ENCODE measurements at regions not wholly inside any gene's neighbourhood (a gene's known extent, or its start where the extent isn't known, plus 50 kb on each side); places are given as distances from the start of the nearest gene placed in this dataset.

GRCh38 chr5:17430241-17430640, 67.8 kb upstream of the TAF11L2 start:
- no peak for TF ChIP-seq POLR2AphosphoS5 (IDR thresholded peaks at IDR 0.05)
- no peak for TF ChIP-seq POLR2A (IDR thresholded peaks at IDR 0.05)
- TF ChIP-seq CTCF (IDR thresholded peaks at IDR 0.05), result no peak
- Histone ChIP-seq H3K27me3 (replicated peaks; ENCODE audit: insufficient read depth) (no peaks in the 10 kb centered on the region), H3K9me3 (no peaks in the 10 kb centered on the region), H3K4me1 (replicated peaks) (no peaks in the 10 kb centered on the region), H3K36me3 (no peaks in the 10 kb centered on the region), H3K4me3 (no peak overlapping the region), H3K27ac (no peak overlapping the region)
- 91% methylated on average over 5 of the region's 5 CpGs for WGBS
- DNase-seq (ENCODE audit: low spot score), result no peak
- intact Hi-C loops (cut with DNase I), result no loop called here

GRCh38 chr5:17431272-17432050, 66.6 kb upstream of the TAF11L2 start:
- H3K27me3 ChIP-seq (replicated peaks; ENCODE audit: insufficient read depth), result no peaks in the 10 kb centered on the region
- TF ChIP-seq POLR2AphosphoS5 (IDR thresholded peaks at IDR 0.05), result no peak
- no peak for TF ChIP-seq CTCF (IDR thresholded peaks at IDR 0.05)
- no peak for TF ChIP-seq POLR2A (IDR thresholded peaks at IDR 0.05)
- H3K36me3 ChIP-seq, result no peaks in the 10 kb centered on the region
- H3K4me3 ChIP-seq, result no peak overlapping the region
- H3K27ac ChIP-seq, result no peak overlapping the region
- intact Hi-C loops (cut with DNase I), result no loop called here
- H3K9me3 ChIP-seq, result no peaks in the 10 kb centered on the region
- DNase-seq (ENCODE audit: low spot score), result no peak
- 97% methylated on average over 8 of the region's 8 CpGs for WGBS
- no peaks in the 10 kb centered on the region for H3K4me1 ChIP-seq (replicated peaks)

- H3K27me3 ChIP-seq (replicated peaks; ENCODE audit: insufficient read depth), result no peaks in the 10 kb centered on the region
- H3K36me3 ChIP-seq, result no peaks in the 10 kb centered on the region
- no peak overlapping the region for H3K4me3 ChIP-seq
- H3K4me1 ChIP-seq (replicated peaks), result no peaks in the 10 kb centered on the region
- TF ChIP-seq POLR2A (IDR thresholded peaks at IDR 0.05), result no peak
- TF ChIP-seq POLR2AphosphoS5 (IDR thresholded peaks at IDR 0.05), result no peak
- no peak for TF ChIP-seq CTCF (IDR thresholded peaks at IDR 0.05)
- H3K9me3 ChIP-seq, result no peaks in the 10 kb centered on the region
- no peak for DNase-seq (ENCODE audit: low spot score)
- no peak overlapping the region for H3K27ac ChIP-seq
- intact Hi-C loops (cut with DNase I), result no loop called here
- WGBS, result 89% methylated on average over 3 of the region's 3 CpGs
Measured at GRCh38 chr5:17432569-17432968, 65.5 kb upstream of the TAF11L2 start.

- Histone ChIP-seq H3K36me3 (no peaks in the 10 kb centered on the region), H3K27ac (no peak overlapping the region), H3K9me3 (no peaks in the 10 kb centered on the region), H3K27me3 (replicated peaks; ENCODE audit: insufficient read depth) (no peaks in the 10 kb centered on the region), H3K4me3 (no peak overlapping the region), H3K4me1 (replicated peaks) (no peaks in the 10 kb centered on the region)
- TF ChIP-seq CTCF (IDR thresholded peaks at IDR 0.05) (no peak), POLR2AphosphoS5 (IDR thresholded peaks at IDR 0.05) (no peak), POLR2A (IDR thresholded peaks at IDR 0.05) (no peak)
- WGBS, result 59% methylated on average over 6 of the region's 6 CpGs
- no peak for DNase-seq (ENCODE audit: low spot score)
- intact Hi-C loops (cut with DNase I), result no loop called here
Measured at GRCh38 chr5:17433406-17433805, 64.6 kb upstream of the TAF11L2 start.

- Histone ChIP-seq H3K36me3 (no peaks in the 10 kb centered on the region), H3K27me3 (replicated peaks; ENCODE audit: insufficient read depth) (no peaks in the 10 kb centered on the region), H3K9me3 (no peaks in the 10 kb centered on the region), H3K4me3 (no peak overlapping the region), H3K4me1 (replicated peaks) (no peaks in the 10 kb centered on the region), H3K27ac (no peak overlapping the region)
- no peak for DNase-seq (ENCODE audit: low spot score)
- no peak for TF ChIP-seq POLR2A (IDR thresholded peaks at IDR 0.05)
- no peak for TF ChIP-seq CTCF (IDR thresholded peaks at IDR 0.05)
- TF ChIP-seq POLR2AphosphoS5 (IDR thresholded peaks at IDR 0.05), result no peak
- intact Hi-C loops (cut with DNase I), result no loop called here
Measured at GRCh38 chr5:17434982-17435381, 63.0 kb upstream of the TAF11L2 start.

Measured in prostate gland (tissue), 2 donors.